CD4-positive, CD25-positive, alpha-beta regulatory T cell (primary cell): ENCODE measurements at regions not wholly inside any gene's neighbourhood (a gene's known extent, or its start where the extent isn't known, plus 50 kb on each side); places are given as distances from the start of the nearest gene placed in this dataset.

Experiments
- ATAC-seq, 2 donors: fragments of 150-1000 bp; cut with Tn5 transposase; one replicate each; pipeline ENCODE4 v1.10.0; 2021; ENCODE audit warnings: low read depth in 2 of 2, moderate number of reproducible peaks in 2 of 2, moderate library complexity in 1 of 2
- DNase-seq, 3 donors: peaks; one replicate each; pipeline versions ENCODE4 v3.0.0 to v3.0.0-alpha.2; 2012 to 2022; ENCODE audit warnings: mixed read lengths in 1 of 3
- H3K27ac ChIP-seq: one replicate; pipeline ENCODE4 v1.7.0; 2013; ENCODE audit warnings: mild to moderate bottlenecking, low read length; ENCODE audit not compliant: insufficient read depth, poor library complexity, severe bottlenecking
- H3K27me3 ChIP-seq: one replicate; pipeline ENCODE4 v1.7.0; 2013; ENCODE audit warnings: low read length; ENCODE audit not compliant: control insufficient read depth, insufficient read depth
- H3K36me3 ChIP-seq: one replicate; pipeline ENCODE4 v1.7.0; 2013; ENCODE audit warnings: mild to moderate bottlenecking, low read length, moderate library complexity; ENCODE audit not compliant: control insufficient read depth, insufficient read depth
- H3K4me1 ChIP-seq: 2 replicates; pipeline ENCODE4 v1.7.0; 2013; ENCODE audit warnings: mild to moderate bottlenecking, low read length; ENCODE audit not compliant: insufficient read depth, control insufficient read depth, poor library complexity, severe bottlenecking
- H3K4me3 ChIP-seq: one replicate; pipeline ENCODE4 v1.7.0; 2013; ENCODE audit warnings: low read depth, mild to moderate bottlenecking, low read length, moderate library complexity
- H3K9me3 ChIP-seq, 2 experiments: 1 replicate in 1 of 2; 2 replicates in 1 of 2; pipeline ENCODE4 v1.7.0; 2013; ENCODE audit warnings: low read length in 2 of 2, mild to moderate bottlenecking in 1 of 2, moderate library complexity in 1 of 2; ENCODE audit not compliant: control insufficient read depth in 2 of 2
- H3K27ac Mint-ChIP-seq, 3 donors: one replicate each; pipeline ENCODE4 v1.8.0; 2020 to 2022; ENCODE audit warnings: mild to moderate bottlenecking in 3 of 3, mixed read lengths in 3 of 3, moderate library complexity in 2 of 3
- H3K27me3 Mint-ChIP-seq: one replicate; pipeline ENCODE4 v1.8.0; 2022; ENCODE audit warnings: mild to moderate bottlenecking, mixed read lengths
- H3K36me3 Mint-ChIP-seq: one replicate; pipeline ENCODE4 v1.8.0; 2020; ENCODE audit warnings: mixed read lengths
- H3K4me1 Mint-ChIP-seq, 4 donors: one replicate each; pipeline ENCODE4 v1.8.0; 2020 to 2022; ENCODE audit warnings: mixed read lengths in 4 of 4, mild to moderate bottlenecking in 1 of 4
- H3K4me3 Mint-ChIP-seq, 4 donors: one replicate each; pipeline ENCODE4 v1.8.0; 2020 to 2022; ENCODE audit warnings: mild to moderate bottlenecking in 4 of 4, mixed read lengths in 4 of 4, moderate library complexity in 3 of 4
- H3K9me3 Mint-ChIP-seq, 7 donors: one replicate each; pipeline ENCODE4 v1.8.0; 2020 to 2022; ENCODE audit warnings: mixed read lengths in 7 of 7, mild to moderate bottlenecking in 3 of 7, moderate library complexity in 2 of 7

GRCh38 chr12:89165703-89166102 lies 186.6 kb downstream of the DUSP6 start:
- no peak overlapping the region for H3K27ac ChIP-seq
- peaks cover 37% of the 10 kb centered on the region for H3K4me1 ChIP-seq

GRCh38 chr12:89163918-89164317 lies 188.4 kb downstream of the DUSP6 start:
- Histone ChIP-seq H3K36me3 (no peaks in the 10 kb centered on the region), H3K9me3 (no peaks in the 10 kb centered on the region), H3K4me1 (peaks cover 37% of the 10 kb centered on the region), H3K4me3 (peak overlapping the region; percentile 1), H3K27me3 (no peaks in the 10 kb centered on the region), H3K27ac (no peak overlapping the region)
- peak overlapping the region in 2 of 3 donors; percentile 10 to 27 for H3K27ac Mint-ChIP-seq
- H3K4me3 Mint-ChIP-seq = no peak overlapping the region
- no peak for ATAC-seq
- H3K27me3 Mint-ChIP-seq = no peaks in the 10 kb centered on the region
- DNase-seq = peak in 1 of 3 donors; percentile 24
- H3K9me3 Mint-ChIP-seq = peaks cover 0 to 2% (median 0%) of the 10 kb centered on the region in 7 donors
- H3K36me3 Mint-ChIP-seq = no peaks in the 10 kb centered on the region
- peaks cover 18 to 38% (median 30%) of the 10 kb centered on the region in 4 donors for H3K4me1 Mint-ChIP-seq

More at GRCh38 chr12:89165703-89166102, 186.6 kb downstream of the DUSP6 start:
- Mint-ChIP-seq H3K27ac (peak overlapping the region in 2 of 3 donors; percentile 4 to 52), H3K4me1 (peaks cover 18 to 38% (median 30%) of the 10 kb centered on the region in 4 donors), H3K4me3 (peak overlapping the region in 1 of 4 donors; percentile 23), H3K9me3 (peaks cover 0 to 2% (median 0%) of the 10 kb centered on the region in 7 donors), H3K27me3 (no peaks in the 10 kb centered on the region), H3K36me3 (no peaks in the 10 kb centered on the region)
- DNase-seq (no peak), ATAC-seq (no peak)
- Histone ChIP-seq H3K27me3 (no peaks in the 10 kb centered on the region), H3K9me3 (no peaks in the 10 kb centered on the region), H3K36me3 (no peaks in the 10 kb centered on the region), H3K4me3 (no peak overlapping the region)

- Mint-ChIP-seq H3K4me3 (no peak overlapping the region), H3K27ac (no peak overlapping the region), H3K9me3 (peaks cover 0 to 1% (median 0%) of the 10 kb centered on the region in 7 donors), H3K36me3 (no peaks in the 10 kb centered on the region), H3K27me3 (no peaks in the 10 kb centered on the region), H3K4me1 (peaks cover 18 to 30% (median 24%) of the 10 kb centered on the region in 4 donors)
- H3K27ac ChIP-seq = no peak overlapping the region
- DNase-seq = peak in 1 of 3 donors; percentile 69
- no peaks in the 10 kb centered on the region for H3K36me3 ChIP-seq
- H3K4me3 ChIP-seq = no peak overlapping the region
- H3K27me3 ChIP-seq = no peaks in the 10 kb centered on the region
- peak; percentile 45 to 52 for ATAC-seq
- H3K4me1 ChIP-seq = peaks cover 37% of the 10 kb centered on the region
- H3K9me3 ChIP-seq = no peaks in the 10 kb centered on the region
These were observed 189.6 kb downstream of the DUSP6 start for GRCh38 chr12:89162589-89163261.

- Mint-ChIP-seq H3K27me3 (no peaks in the 10 kb centered on the region), H3K27ac (no peak overlapping the region), H3K4me1 (peaks cover 10 to 24% (median 20%) of the 10 kb centered on the region in 4 donors), H3K36me3 (no peaks in the 10 kb centered on the region), H3K4me3 (no peak overlapping the region), H3K9me3 (peaks cover 0 to 2% (median 0%) of the 10 kb centered on the region in 7 donors)
- no peaks in the 10 kb centered on the region for H3K27me3 ChIP-seq
- no peak overlapping the region for H3K27ac ChIP-seq
- DNase-seq (no peak), ATAC-seq (no peak)
- no peaks in the 10 kb centered on the region for H3K9me3 ChIP-seq
- H3K4me1 ChIP-seq = peaks cover 29% of the 10 kb centered on the region
- no peaks in the 10 kb centered on the region for H3K36me3 ChIP-seq
- H3K4me3 ChIP-seq = no peak overlapping the region
These were observed 190.7 kb downstream of the DUSP6 start for GRCh38 chr12:89161557-89161956.

GRCh38 chr12:89160716-89161123 lies 191.6 kb downstream of the DUSP6 start:
- DNase-seq = no peak
- H3K27me3 Mint-ChIP-seq = no peaks in the 10 kb centered on the region
- ATAC-seq = no peak
- H3K4me1 ChIP-seq = peaks cover 21% of the 10 kb centered on the region
- no peak overlapping the region for H3K27ac ChIP-seq
- H3K27ac Mint-ChIP-seq = no peak overlapping the region
- no peaks in the 10 kb centered on the region for H3K9me3 ChIP-seq
- no peaks in the 10 kb centered on the region for H3K27me3 ChIP-seq
- no peak overlapping the region for H3K4me3 Mint-ChIP-seq
- H3K4me3 ChIP-seq = no peak overlapping the region
- peaks cover 0 to 2% (median 0%) of the 10 kb centered on the region in 7 donors for H3K9me3 Mint-ChIP-seq
- peaks cover 4 to 25% (median 15%) of the 10 kb centered on the region in 4 donors for H3K4me1 Mint-ChIP-seq
- no peaks in the 10 kb centered on the region for H3K36me3 ChIP-seq
- H3K36me3 Mint-ChIP-seq = no peaks in the 10 kb centered on the region

- no peaks in the 10 kb centered on the region for H3K9me3 ChIP-seq
- H3K36me3 ChIP-seq = no peaks in the 10 kb centered on the region
- Mint-ChIP-seq H3K27me3 (no peaks in the 10 kb centered on the region), H3K4me3 (no peak overlapping the region), H3K4me1 (peaks cover 0 to 12% (median 4%) of the 10 kb centered on the region in 4 donors), H3K36me3 (no peaks in the 10 kb centered on the region), H3K9me3 (peaks cover 0 to 3% (median 0%) of the 10 kb centered on the region in 7 donors), H3K27ac (no peak overlapping the region)
- peaks cover under 1% of the 10 kb centered on the region for H3K4me1 ChIP-seq
- DNase-seq (no peak), ATAC-seq (no peak)
- H3K27me3 ChIP-seq = no peaks in the 10 kb centered on the region
- no peak overlapping the region for H3K27ac ChIP-seq
- no peak overlapping the region for H3K4me3 ChIP-seq
These were observed 194.9 kb downstream of the DUSP6 start for GRCh38 chr12:89157413-89157812.

GRCh38 chr12:89156862-89157262 lies 195.4 kb downstream of the DUSP6 start:
- DNase-seq = no peak
- Histone ChIP-seq H3K4me1 (no peaks in the 10 kb centered on the region), H3K27ac (no peak overlapping the region), H3K36me3 (no peaks in the 10 kb centered on the region), H3K27me3 (no peaks in the 10 kb centered on the region), H3K9me3 (no peaks in the 10 kb centered on the region), H3K4me3 (no peak overlapping the region)
- Mint-ChIP-seq H3K27ac (no peak overlapping the region), H3K27me3 (no peaks in the 10 kb centered on the region), H3K4me1 (peaks cover 0 to 12% (median 4%) of the 10 kb centered on the region in 4 donors), H3K9me3 (peaks cover 0 to 5% (median 0%) of the 10 kb centered on the region in 7 donors), H3K36me3 (no peaks in the 10 kb centered on the region), H3K4me3 (no peak overlapping the region)
- ATAC-seq = no peak

GRCh38 chr12:89156340-89156739 lies 196.0 kb downstream of the DUSP6 start:
- no peak for ATAC-seq
- H3K4me3 ChIP-seq = no peak overlapping the region

More at GRCh38 chr12:89156340-89156739, 196.0 kb downstream of the DUSP6 start:
- Histone ChIP-seq H3K9me3 (no peaks in the 10 kb centered on the region), H3K27ac (no peak overlapping the region), H3K36me3 (no peaks in the 10 kb centered on the region), H3K27me3 (no peaks in the 10 kb centered on the region), H3K4me1 (no peaks in the 10 kb centered on the region)
- peaks cover 0 to 6% (median 0%) of the 10 kb centered on the region in 7 donors for H3K9me3 Mint-ChIP-seq
- no peak for DNase-seq
- H3K27ac Mint-ChIP-seq = no peak overlapping the region
- H3K36me3 Mint-ChIP-seq = no peaks in the 10 kb centered on the region
- H3K27me3 Mint-ChIP-seq = no peaks in the 10 kb centered on the region
- no peak overlapping the region for H3K4me3 Mint-ChIP-seq
- H3K4me1 Mint-ChIP-seq = peaks cover 0 to 12% (median 4%) of the 10 kb centered on the region in 4 donors
